Astrocyte of the cerebellum (primary cell): ENCODE measurements at regions not wholly inside any gene's neighbourhood (a gene's known extent, or its start where the extent isn't known, plus 50 kb on each side); places are given as distances from the start of the nearest gene placed in this dataset.

Experiments used
- DNase-seq: peaks from one replicate; pipeline ENCODE4 v3.0.0-alpha.2; 2011; ENCODE audit warnings: low read depth
- H3K4me3 ChIP-seq: 2 replicates; pipeline ENCODE4 v1.5.1; 2011; ENCODE audit warnings: mild to moderate bottlenecking, low read depth, low read length, moderate library complexity
- in situ Hi-C: cut with HindIII; loops from 2 replicates; pipeline ENCODE4 v1.10.0; 2017; ENCODE audit warnings: low sequenced_read_pairs
- TF ChIP-seq, protein P1 (sequence below): IDR thresholded peaks from 2 replicates; pipeline ENCODE4 v1.5.1; 2012; ENCODE audit warnings: low read length, low read depth, moderate library complexity, mild to moderate bottlenecking; ENCODE audit errors: missing control alignments

DNA sequence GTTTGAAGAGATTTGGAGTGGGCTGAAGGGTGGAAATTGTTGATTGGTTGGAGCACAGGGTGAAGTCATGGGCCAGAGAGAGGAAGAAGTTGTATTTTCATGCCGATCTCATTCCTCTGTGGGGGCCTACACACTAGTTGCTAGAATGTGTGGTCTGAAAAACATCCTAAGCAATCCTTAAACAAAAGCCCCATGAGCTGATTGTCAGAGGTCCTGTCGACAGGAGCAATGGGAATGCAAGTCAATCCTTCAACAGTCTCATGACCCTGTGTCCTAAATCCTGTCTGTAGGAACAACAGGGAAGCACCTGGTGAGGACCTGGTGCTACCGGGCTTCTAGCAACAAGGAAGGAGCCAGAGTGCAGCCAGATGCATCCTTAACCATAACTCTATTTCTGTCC lies 324.0 kb upstream of the TMEM132C start:
- no peak for DNase-seq
- no peak overlapping the region for H3K4me3 ChIP-seq
- in situ Hi-C loops: no loop called here
- TF ChIP-seq, protein P1, sequence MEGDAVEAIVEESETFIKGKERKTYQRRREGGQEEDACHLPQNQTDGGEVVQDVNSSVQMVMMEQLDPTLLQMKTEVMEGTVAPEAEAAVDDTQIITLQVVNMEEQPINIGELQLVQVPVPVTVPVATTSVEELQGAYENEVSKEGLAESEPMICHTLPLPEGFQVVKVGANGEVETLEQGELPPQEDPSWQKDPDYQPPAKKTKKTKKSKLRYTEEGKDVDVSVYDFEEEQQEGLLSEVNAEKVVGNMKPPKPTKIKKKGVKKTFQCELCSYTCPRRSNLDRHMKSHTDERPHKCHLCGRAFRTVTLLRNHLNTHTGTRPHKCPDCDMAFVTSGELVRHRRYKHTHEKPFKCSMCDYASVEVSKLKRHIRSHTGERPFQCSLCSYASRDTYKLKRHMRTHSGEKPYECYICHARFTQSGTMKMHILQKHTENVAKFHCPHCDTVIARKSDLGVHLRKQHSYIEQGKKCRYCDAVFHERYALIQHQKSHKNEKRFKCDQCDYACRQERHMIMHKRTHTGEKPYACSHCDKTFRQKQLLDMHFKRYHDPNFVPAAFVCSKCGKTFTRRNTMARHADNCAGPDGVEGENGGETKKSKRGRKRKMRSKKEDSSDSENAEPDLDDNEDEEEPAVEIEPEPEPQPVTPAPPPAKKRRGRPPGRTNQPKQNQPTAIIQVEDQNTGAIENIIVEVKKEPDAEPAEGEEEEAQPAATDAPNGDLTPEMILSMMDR: no peak

DNA sequence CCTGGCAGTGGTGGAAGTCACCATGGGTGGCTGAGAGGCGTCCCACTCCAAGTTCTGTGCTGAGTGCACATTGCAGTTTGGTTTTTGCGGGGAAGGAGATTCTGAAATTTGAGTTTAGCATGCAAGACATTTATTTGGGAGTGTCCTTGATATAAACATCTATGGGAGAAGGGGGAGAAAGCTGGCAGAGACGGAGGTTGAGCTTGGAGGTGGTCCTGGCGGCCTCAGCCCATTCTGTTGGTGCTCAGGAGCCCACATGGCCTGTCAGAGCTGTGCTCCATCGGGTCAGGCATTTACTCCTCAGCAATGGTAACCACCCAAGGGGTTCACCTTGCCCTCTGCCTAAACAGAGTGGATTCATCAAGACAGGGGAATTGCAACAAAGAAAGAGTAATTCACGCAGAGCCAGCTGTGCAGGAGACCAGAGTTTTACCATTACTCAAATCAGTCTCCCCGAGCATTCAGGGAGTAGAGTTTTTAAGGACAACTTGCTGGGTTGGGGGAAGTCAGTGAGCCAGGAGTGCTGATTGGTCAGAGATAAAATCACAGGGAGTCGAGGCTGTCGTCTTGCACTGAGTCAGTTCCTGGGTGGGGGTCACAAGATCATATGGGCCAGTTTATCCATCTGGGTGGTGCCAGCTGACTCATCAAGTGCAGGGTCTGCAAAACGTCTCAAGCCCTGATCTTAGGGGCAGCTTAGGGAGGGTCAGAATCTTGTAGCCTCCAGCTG lies 323.3 kb upstream of the TMEM132C start:
- TF ChIP-seq, protein P1: no peak
- in situ Hi-C loops: no loop called here
- H3K4me3 ChIP-seq: no peak overlapping the region
- no peak for DNase-seq

DNA sequence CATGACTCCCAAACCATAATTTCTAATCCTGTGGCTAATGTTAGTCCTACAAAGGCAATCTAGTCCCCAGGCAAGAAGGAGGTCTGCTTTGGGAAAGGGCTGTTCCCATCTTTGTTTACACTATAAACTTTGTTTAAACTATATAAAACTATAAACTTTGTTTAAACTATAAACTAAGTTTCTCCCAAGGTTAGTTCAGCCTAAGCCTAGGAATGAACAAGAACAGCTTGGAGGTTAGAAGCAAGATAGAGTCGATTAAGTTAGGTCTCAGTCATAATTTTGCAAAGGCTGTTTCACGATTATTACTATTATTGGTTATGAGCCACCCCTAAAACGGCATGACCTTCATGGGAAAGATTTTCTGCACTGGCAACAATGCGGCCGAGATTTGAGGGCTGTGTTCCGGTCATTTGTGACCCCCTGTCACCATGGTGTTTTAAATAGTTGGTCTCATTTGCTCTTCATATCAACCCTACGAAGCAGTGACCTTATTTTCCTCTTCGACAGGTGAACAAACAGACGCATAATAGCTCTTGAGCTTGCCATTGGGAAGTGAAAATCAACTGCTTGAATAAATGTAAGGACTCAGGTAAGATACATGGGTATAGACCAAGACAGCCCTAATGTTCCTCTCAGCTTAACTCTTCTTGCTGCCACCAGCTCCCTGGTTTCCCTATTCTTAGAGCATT lies 322.6 kb upstream of the TMEM132C start:
- TF ChIP-seq, protein P1: no peak
- in situ Hi-C loops: no loop called here
- no peak for DNase-seq
- H3K4me3 ChIP-seq: no peak overlapping the region

DNA sequence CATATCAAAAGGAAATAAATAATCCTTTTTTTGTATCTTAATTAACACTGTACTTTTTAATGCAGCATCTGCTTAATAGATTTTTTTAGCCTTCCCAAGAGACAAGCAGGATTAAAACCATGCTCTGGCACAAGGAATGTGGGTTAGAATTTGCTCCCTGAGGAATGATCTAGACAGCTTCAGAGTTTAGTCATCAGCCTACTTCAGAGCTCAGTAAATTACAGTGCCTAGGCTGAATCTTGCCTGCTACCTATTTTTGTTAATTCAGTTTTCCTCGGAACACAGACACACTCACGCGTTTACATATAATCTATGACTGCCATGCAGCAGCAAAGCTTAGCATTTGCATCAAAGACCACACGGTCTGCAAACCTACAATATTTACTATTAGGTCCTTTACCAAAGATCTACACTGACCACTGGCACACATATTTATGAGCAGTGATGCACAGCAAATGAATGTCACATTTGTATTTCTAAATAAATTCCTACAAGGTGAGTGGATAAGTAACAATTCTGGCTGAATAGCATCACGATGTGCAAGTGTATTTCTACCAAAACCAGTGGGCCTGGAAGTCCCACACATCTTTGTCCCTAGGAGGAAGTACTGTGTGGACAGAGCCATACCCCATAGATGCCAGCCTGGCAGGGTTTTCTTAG lies 309.8 kb upstream of the TMEM132C start:
- no peak overlapping the region for H3K4me3 ChIP-seq
- in situ Hi-C loops: no loop called here
- TF ChIP-seq, protein P1: no peak
- no peak for DNase-seq

DNA sequence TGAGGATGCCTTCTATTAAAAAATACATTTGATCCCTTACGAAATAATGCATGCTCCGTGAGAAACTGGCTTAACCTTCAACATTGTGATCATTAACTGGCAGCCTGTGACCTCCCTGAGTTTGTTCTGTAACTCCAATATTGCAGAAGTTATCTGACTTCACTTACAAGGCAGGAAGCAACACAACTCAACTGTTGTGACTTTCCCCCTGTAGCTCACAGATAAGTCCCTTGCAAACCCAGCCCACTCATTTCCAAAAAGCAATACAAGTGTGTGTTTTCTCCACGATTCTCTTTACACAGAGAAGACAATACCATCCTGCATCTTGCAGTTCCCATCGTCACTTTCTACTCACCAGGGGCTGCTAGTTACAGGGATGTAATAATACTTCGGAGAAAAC lies 304.7 kb upstream of the TMEM132C start:
- H3K4me3 ChIP-seq: no peak overlapping the region
- TF ChIP-seq, protein P1: no peak
- in situ Hi-C loops: no loop called here
- DNase-seq: no peak

DNA sequence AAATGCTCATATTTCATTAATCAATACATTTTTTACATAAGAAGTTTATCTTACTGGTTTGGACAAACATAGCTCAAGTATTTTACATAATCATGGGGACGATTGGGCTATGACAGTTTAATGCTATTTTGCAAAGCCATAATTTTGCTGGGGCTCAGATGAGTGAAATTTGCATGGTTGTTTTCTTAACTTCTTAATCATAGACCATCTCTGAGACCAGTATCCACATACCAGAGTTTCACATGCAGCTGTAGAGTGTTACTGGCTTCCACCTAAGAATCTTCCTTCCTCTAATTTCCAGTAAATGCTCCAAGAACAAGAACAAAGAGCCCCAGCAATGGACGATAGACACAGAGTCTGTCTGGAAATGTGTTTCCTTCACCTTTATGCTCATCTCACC lies 303.0 kb upstream of the TMEM132C start:
- no peak for DNase-seq
- TF ChIP-seq, protein P1: no peak
- no peak overlapping the region for H3K4me3 ChIP-seq
- in situ Hi-C loops: no loop called here
